Neural crest cell (in vitro differentiated cells): ENCODE measurements at regions not wholly inside any gene's neighbourhood (a gene's known extent, or its start where the extent isn't known, plus 50 kb on each side); places are given as distances from the start of the nearest gene placed in this dataset.

ENCODE experiments used
- DNase-seq: peaks from one replicate; pipeline ENCODE4 v3.0.0; 2021; ENCODE audit warnings: low read depth, mixed read lengths, low spot score
- H3K27ac Mint-ChIP-seq: one replicate; pipeline ENCODE4 v1.8.0; 2021; ENCODE audit warnings: mild to moderate bottlenecking, mixed read lengths; ENCODE audit not compliant: unreplicated experiment
- H3K27me3 Mint-ChIP-seq: 2 replicates; pipeline ENCODE4 v1.8.0; 2021; ENCODE audit warnings: low read depth, mild to moderate bottlenecking, mixed read lengths
- H3K36me3 Mint-ChIP-seq: 2 replicates; pipeline ENCODE4 v1.8.0; 2021; ENCODE audit warnings: low read depth, mild to moderate bottlenecking, mixed read lengths
- H3K4me1 Mint-ChIP-seq: 2 replicates; pipeline ENCODE4 v1.8.0; 2021; ENCODE audit warnings: mixed read lengths
- H3K4me3 Mint-ChIP-seq: one replicate; pipeline ENCODE4 v1.8.0; 2021; ENCODE audit warnings: mild to moderate bottlenecking, mixed read lengths
- H3K9me3 Mint-ChIP-seq: 2 replicates; pipeline ENCODE4 v1.8.0; 2021; ENCODE audit warnings: mixed read lengths
- TF ChIP-seq, protein P1 (sequence below): fragments of 200-600 bp; sonication (generic); conservative IDR thresholded peaks from 2 replicates; pipeline ENCODE4 v1.5.0; 2021; ENCODE audit warnings: antibody characterized with exemption, mild to moderate bottlenecking

DNA sequence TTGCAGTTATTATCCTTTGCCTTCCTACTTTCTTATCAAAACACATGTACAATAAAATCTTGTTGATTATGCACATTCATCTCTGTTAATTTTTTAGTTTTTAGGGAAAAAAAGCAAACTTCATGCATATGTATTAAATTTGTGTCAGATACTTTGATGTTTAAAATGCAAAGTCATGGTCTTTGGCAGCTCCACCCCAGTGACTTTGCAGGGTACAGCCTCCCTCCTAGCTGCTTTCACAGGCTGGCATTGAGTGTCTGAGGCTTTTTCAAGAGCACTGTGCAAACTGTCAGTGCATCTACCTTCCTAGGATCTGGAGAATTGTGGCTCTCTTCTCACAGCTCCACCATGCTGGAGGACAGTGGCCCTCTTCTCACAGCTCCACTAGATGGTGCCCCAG, 1988.1 kb upstream of the PCDH20 start:
- TF ChIP-seq, protein P1, sequence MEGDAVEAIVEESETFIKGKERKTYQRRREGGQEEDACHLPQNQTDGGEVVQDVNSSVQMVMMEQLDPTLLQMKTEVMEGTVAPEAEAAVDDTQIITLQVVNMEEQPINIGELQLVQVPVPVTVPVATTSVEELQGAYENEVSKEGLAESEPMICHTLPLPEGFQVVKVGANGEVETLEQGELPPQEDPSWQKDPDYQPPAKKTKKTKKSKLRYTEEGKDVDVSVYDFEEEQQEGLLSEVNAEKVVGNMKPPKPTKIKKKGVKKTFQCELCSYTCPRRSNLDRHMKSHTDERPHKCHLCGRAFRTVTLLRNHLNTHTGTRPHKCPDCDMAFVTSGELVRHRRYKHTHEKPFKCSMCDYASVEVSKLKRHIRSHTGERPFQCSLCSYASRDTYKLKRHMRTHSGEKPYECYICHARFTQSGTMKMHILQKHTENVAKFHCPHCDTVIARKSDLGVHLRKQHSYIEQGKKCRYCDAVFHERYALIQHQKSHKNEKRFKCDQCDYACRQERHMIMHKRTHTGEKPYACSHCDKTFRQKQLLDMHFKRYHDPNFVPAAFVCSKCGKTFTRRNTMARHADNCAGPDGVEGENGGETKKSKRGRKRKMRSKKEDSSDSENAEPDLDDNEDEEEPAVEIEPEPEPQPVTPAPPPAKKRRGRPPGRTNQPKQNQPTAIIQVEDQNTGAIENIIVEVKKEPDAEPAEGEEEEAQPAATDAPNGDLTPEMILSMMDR: no peak
- H3K36me3 Mint-ChIP-seq: no peaks in the 10 kb centered on the region
- H3K27me3 Mint-ChIP-seq: no peaks in the 10 kb centered on the region
- H3K27ac Mint-ChIP-seq: no peak overlapping the region
- peaks cover 7% of the 10 kb centered on the region for H3K4me1 Mint-ChIP-seq
- DNase-seq: no peak
- H3K9me3 Mint-ChIP-seq: peaks cover 2% of the 10 kb centered on the region
- no peak overlapping the region for H3K4me3 Mint-ChIP-seq

GRCh38 chr13:63396746-63397145, 1981.1 kb upstream of the PCDH20 start:
- peaks cover 2% of the 10 kb centered on the region for H3K9me3 Mint-ChIP-seq

DNA sequence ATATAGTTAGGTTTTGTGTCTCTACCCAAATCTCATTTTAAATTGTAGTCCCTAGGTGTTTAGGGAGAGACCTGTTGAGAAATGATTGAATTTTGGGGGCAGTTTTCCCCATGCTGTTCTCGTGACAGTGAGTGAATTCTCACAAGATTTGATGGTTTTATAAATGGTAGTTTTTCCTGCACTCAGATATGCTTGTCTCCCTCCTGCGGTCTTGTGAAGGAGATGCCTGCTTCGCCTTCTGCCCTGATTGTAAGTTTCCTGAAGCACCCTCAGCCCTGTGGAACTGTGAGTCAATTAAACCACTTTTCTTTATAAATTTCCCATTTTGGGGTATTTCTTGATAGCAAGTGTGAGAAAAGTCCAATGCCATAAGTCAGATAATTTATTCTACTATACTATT, 1977.5 kb upstream of the PCDH20 start:
- H3K27ac Mint-ChIP-seq: no peak overlapping the region
- H3K4me3 Mint-ChIP-seq: no peak overlapping the region
- no peak for DNase-seq
- peaks cover 11% of the 10 kb centered on the region for H3K4me1 Mint-ChIP-seq
- TF ChIP-seq, protein P1: no peak
- H3K27me3 Mint-ChIP-seq: no peaks in the 10 kb centered on the region
- peaks cover 5% of the 10 kb centered on the region for H3K36me3 Mint-ChIP-seq
- H3K9me3 Mint-ChIP-seq: peaks cover 6% of the 10 kb centered on the region

More at GRCh38 chr13:63396746-63397145, 1981.1 kb upstream of the PCDH20 start:
- H3K27ac Mint-ChIP-seq: no peak overlapping the region
- H3K36me3 Mint-ChIP-seq: no peaks in the 10 kb centered on the region
- H3K4me1 Mint-ChIP-seq: no peaks in the 10 kb centered on the region
- H3K4me3 Mint-ChIP-seq: no peak overlapping the region
- TF ChIP-seq, protein P1: no peak
- no peak for DNase-seq
- no peaks in the 10 kb centered on the region for H3K27me3 Mint-ChIP-seq

DNA sequence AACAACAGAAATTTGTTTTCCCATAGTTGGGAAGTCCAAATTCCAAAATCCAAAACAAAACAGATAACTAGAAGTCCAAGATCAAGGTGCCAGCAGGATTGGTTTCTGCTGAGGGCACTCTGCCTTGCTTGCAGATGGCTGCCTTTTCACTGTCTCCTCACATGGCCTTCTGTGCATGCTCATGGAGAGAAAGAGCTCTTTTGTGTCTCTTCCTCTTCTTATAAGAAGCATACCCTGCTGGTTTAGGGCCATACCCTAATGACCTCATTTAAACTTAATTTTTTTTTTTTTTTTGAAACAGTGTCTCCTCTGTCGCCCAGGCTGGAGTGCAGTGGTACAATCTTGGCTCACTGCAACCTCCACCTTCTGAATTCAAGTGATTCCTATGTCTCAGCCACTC, 1974.1 kb upstream of the PCDH20 start:
- H3K36me3 Mint-ChIP-seq: peaks cover 5% of the 10 kb centered on the region
- DNase-seq: peak; percentile 8
- peak overlapping the region; percentile 75 for H3K4me3 Mint-ChIP-seq
- TF ChIP-seq, protein P1: no peak
- H3K4me1 Mint-ChIP-seq: peaks cover 26% of the 10 kb centered on the region
- peak overlapping the region; percentile 95 for H3K27ac Mint-ChIP-seq
- H3K27me3 Mint-ChIP-seq: no peaks in the 10 kb centered on the region
- peaks cover 6% of the 10 kb centered on the region for H3K9me3 Mint-ChIP-seq

- Mint-ChIP-seq H3K9me3 (peaks cover 8% of the 10 kb centered on the region), H3K27ac (no peak overlapping the region), H3K27me3 (no peaks in the 10 kb centered on the region), H3K4me1 (peaks cover 6% of the 10 kb centered on the region), H3K4me3 (no peak overlapping the region), H3K36me3 (peaks cover 10% of the 10 kb centered on the region)
- DNase-seq: no peak
- TF ChIP-seq, protein P1: no peak
Measured at GRCh38 chr13:63381078-63381859, 1965.6 kb upstream of the PCDH20 start.
